Activated T-cell treated with anti-CD3 and anti-CD28 coated beads, Interleukin-2, amount 50 U/mL, for 4 hours (primary cell): ENCODE measurements at regions not wholly inside any gene's neighbourhood (a gene's known extent, or its start where the extent isn't known, plus 50 kb on each side); places are given as distances from the start of the nearest gene placed in this dataset.

ENCODE experiments used
- ATAC-seq, 2 donors: fragments of 200-7000 bp; cut with Tn5 transposase; one replicate each; pipeline ENCODE4 v1.10.0; 2021
- DNase-seq: peaks from one replicate; pipeline ENCODE4 v3.0.0-alpha.2; 2020
- H3K27me3 Mint-ChIP-seq: one replicate; pipeline ENCODE4 v1.8.0; 2021; ENCODE audit warnings: low read depth, mixed read lengths
- H3K36me3 Mint-ChIP-seq: one replicate; pipeline ENCODE4 v1.8.0; 2022; ENCODE audit warnings: mixed read lengths; ENCODE audit not compliant: insufficient read depth
- H3K4me1 Mint-ChIP-seq: one replicate; pipeline ENCODE4 v1.8.0; 2021; ENCODE audit warnings: low read depth, mixed read lengths
- H3K4me3 Mint-ChIP-seq: one replicate; pipeline ENCODE4 v1.8.0; 2021; ENCODE audit warnings: mild to moderate bottlenecking, moderate library complexity, mixed read lengths
- H3K9me3 Mint-ChIP-seq: one replicate; pipeline ENCODE4 v1.8.0; 2021; ENCODE audit warnings: mixed read lengths

- no peaks in the 10 kb centered on the region for H3K36me3 Mint-ChIP-seq
- H3K9me3 Mint-ChIP-seq, result no peaks in the 10 kb centered on the region
- H3K4me1 Mint-ChIP-seq, result no peaks in the 10 kb centered on the region
- ATAC-seq (no peak), DNase-seq (no peak)
- peaks cover 3% of the 10 kb centered on the region for H3K27me3 Mint-ChIP-seq
- H3K4me3 Mint-ChIP-seq, result no peak overlapping the region
These were observed 114.4 kb downstream of the CEBPB start for GRCh38 chr20:50304923-50305635.

GRCh38 chr20:50305636-50306477 lies 115.2 kb downstream of the CEBPB start:
- no peaks in the 10 kb centered on the region for H3K27me3 Mint-ChIP-seq
- H3K9me3 Mint-ChIP-seq, result no peaks in the 10 kb centered on the region
- no peak for DNase-seq
- no peak overlapping the region for H3K4me3 Mint-ChIP-seq
- no peak for ATAC-seq
- H3K36me3 Mint-ChIP-seq, result no peaks in the 10 kb centered on the region
- H3K4me1 Mint-ChIP-seq, result no peaks in the 10 kb centered on the region

- H3K9me3 Mint-ChIP-seq, result no peaks in the 10 kb centered on the region
- no peaks in the 10 kb centered on the region for H3K36me3 Mint-ChIP-seq
- no peaks in the 10 kb centered on the region for H3K27me3 Mint-ChIP-seq
- H3K4me1 Mint-ChIP-seq, result no peaks in the 10 kb centered on the region
- ATAC-seq (no peak), DNase-seq (no peak)
- H3K4me3 Mint-ChIP-seq, result no peak overlapping the region
These were observed 116.1 kb downstream of the CEBPB start for GRCh38 chr20:50306478-50307423.

GRCh38 chr20:50308166-50308512 lies 117.5 kb downstream of the CEBPB start:
- ATAC-seq (no peak), DNase-seq (no peak)
- Mint-ChIP-seq H3K9me3 (no peaks in the 10 kb centered on the region), H3K4me1 (no peaks in the 10 kb centered on the region), H3K4me3 (no peak overlapping the region), H3K36me3 (no peaks in the 10 kb centered on the region), H3K27me3 (no peaks in the 10 kb centered on the region)

- no peaks in the 10 kb centered on the region for H3K9me3 Mint-ChIP-seq
- no peak overlapping the region for H3K4me3 Mint-ChIP-seq
- ATAC-seq (no peak), DNase-seq (no peak)
- H3K4me1 Mint-ChIP-seq, result no peaks in the 10 kb centered on the region
- H3K36me3 Mint-ChIP-seq, result no peaks in the 10 kb centered on the region
- peaks cover 2% of the 10 kb centered on the region for H3K27me3 Mint-ChIP-seq
These were observed 118.1 kb downstream of the CEBPB start for GRCh38 chr20:50308513-50309279.

GRCh38 chr20:50309280-50309763 lies 118.7 kb downstream of the CEBPB start:
- ATAC-seq, result no peak
- no peaks in the 10 kb centered on the region for H3K9me3 Mint-ChIP-seq
- no peaks in the 10 kb centered on the region for H3K4me1 Mint-ChIP-seq
- no peak for DNase-seq
- H3K4me3 Mint-ChIP-seq, result no peak overlapping the region
- no peaks in the 10 kb centered on the region for H3K36me3 Mint-ChIP-seq
- H3K27me3 Mint-ChIP-seq, result peaks cover 2% of the 10 kb centered on the region

- ATAC-seq (no peak), DNase-seq (no peak)
- no peaks in the 10 kb centered on the region for H3K4me1 Mint-ChIP-seq
- no peaks in the 10 kb centered on the region for H3K36me3 Mint-ChIP-seq
- peaks cover 2% of the 10 kb centered on the region for H3K27me3 Mint-ChIP-seq
- no peaks in the 10 kb centered on the region for H3K9me3 Mint-ChIP-seq
- H3K4me3 Mint-ChIP-seq, result no peak overlapping the region
These were observed 119.4 kb downstream of the CEBPB start for GRCh38 chr20:50309764-50310672.

- no peak for DNase-seq
- no peak overlapping the region for H3K4me3 Mint-ChIP-seq
- no peaks in the 10 kb centered on the region for H3K4me1 Mint-ChIP-seq
- no peak for ATAC-seq
- no peaks in the 10 kb centered on the region for H3K9me3 Mint-ChIP-seq
- no peaks in the 10 kb centered on the region for H3K36me3 Mint-ChIP-seq
- H3K27me3 Mint-ChIP-seq, result peaks cover 2% of the 10 kb centered on the region
These were observed 120.0 kb downstream of the CEBPB start for GRCh38 chr20:50310673-50311051.

GRCh38 chr20:50311308-50312001 lies 120.8 kb downstream of the CEBPB start:
- no peak overlapping the region for H3K4me3 Mint-ChIP-seq
- H3K9me3 Mint-ChIP-seq, result no peaks in the 10 kb centered on the region
- H3K4me1 Mint-ChIP-seq, result no peaks in the 10 kb centered on the region
- H3K36me3 Mint-ChIP-seq, result no peaks in the 10 kb centered on the region
- ATAC-seq (no peak), DNase-seq (no peak)
- peaks cover 2% of the 10 kb centered on the region for H3K27me3 Mint-ChIP-seq

- Mint-ChIP-seq H3K4me3 (no peak overlapping the region), H3K36me3 (no peaks in the 10 kb centered on the region), H3K27me3 (peaks cover 6% of the 10 kb centered on the region), H3K4me1 (no peaks in the 10 kb centered on the region), H3K9me3 (no peaks in the 10 kb centered on the region)
- DNase-seq (no peak), ATAC-seq (no peak)
These were observed 121.5 kb downstream of the CEBPB start for GRCh38 chr20:50312002-50312681.

- DNase-seq, result no peak
- no peak overlapping the region for H3K4me3 Mint-ChIP-seq
- no peaks in the 10 kb centered on the region for H3K4me1 Mint-ChIP-seq
- peaks cover 6% of the 10 kb centered on the region for H3K27me3 Mint-ChIP-seq
- H3K36me3 Mint-ChIP-seq, result no peaks in the 10 kb centered on the region
- H3K9me3 Mint-ChIP-seq, result no peaks in the 10 kb centered on the region
- ATAC-seq, result no peak
These were observed 122.3 kb downstream of the CEBPB start for GRCh38 chr20:50312682-50313521.

GRCh38 chr20:50313522-50313820 lies 122.8 kb downstream of the CEBPB start:
- DNase-seq (no peak), ATAC-seq (no peak)
- H3K4me1 Mint-ChIP-seq, result no peaks in the 10 kb centered on the region
- peaks cover 6% of the 10 kb centered on the region for H3K27me3 Mint-ChIP-seq
- no peaks in the 10 kb centered on the region for H3K9me3 Mint-ChIP-seq
- H3K36me3 Mint-ChIP-seq, result no peaks in the 10 kb centered on the region
- no peak overlapping the region for H3K4me3 Mint-ChIP-seq
